HPDE6-E6E7 (cell line): ENCODE measurements at regions not wholly inside any gene's neighbourhood (a gene's known extent, or its start where the extent isn't known, plus 50 kb on each side); places are given as distances from the start of the nearest gene placed in this dataset.

Experiments
- DNase-seq: peaks from one replicate; pipeline ENCODE4 v3.0.0; 2011; ENCODE audit warnings: missing footprints; ENCODE audit errors: extremely low spot score

- DNase-seq = no peak
Observed at GRCh38 chr5:124274949-124275348, 471.5 kb downstream of the ZNF608 start.

DNA sequence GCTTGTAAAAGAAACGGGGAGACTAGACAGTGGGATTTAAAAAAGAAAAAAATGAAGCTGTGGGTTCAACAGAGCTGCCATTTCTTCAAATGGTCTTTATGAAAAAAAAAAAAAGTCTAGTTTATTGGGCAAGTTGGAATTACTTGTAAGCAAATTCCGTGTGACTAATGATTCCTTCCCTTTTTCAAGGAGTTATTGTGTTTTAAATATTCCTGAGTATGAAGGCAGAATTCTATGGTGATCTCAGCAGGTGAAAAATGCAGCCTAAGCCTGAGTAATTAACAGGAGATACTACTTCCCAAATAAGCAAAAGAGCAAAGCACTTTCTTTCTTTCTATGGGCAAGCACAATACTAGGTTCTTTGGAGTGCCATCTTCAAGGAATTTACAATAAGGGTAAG lies 481.9 kb downstream of the ZNF608 start:
- DNase-seq = no peak

DNA sequence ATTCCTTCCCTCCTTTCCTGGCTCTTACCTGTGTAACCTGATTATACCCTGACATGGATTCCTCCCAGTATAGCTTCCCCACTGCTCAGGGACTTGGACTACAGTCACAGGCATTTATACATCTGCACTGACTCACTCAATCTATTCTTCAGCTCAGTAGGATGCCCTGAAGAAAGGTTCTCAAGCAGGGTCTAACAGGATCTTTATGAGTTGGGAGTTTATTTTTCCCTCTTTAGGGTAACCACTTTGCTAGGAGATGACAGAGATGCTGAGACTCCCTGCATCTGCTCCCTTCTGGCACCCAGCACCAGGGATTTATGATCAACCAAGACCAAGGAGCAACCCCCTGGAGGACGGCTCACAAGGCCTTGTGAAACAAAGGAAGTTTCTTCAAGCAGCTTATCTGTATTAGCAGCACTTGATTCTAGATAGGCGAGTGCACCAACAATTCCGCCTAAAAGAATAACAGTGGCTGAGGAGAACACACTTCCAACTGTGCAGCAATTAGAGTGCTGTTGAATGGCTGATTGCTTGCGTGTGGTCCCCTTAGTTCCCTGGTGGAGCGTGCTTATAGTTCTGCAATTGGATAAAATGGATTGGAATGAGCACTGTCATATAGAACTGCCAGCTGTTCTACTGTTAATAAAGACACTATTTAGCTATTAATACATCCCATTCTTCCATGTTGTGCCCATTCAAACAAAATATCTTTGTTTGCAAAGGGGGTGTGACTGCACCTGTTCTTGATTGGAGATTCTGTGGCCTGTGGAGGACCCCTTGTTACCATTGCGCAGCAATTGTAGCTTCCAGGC lies 482.6 kb downstream of the ZNF608 start:
- DNase-seq = no peak

DNA sequence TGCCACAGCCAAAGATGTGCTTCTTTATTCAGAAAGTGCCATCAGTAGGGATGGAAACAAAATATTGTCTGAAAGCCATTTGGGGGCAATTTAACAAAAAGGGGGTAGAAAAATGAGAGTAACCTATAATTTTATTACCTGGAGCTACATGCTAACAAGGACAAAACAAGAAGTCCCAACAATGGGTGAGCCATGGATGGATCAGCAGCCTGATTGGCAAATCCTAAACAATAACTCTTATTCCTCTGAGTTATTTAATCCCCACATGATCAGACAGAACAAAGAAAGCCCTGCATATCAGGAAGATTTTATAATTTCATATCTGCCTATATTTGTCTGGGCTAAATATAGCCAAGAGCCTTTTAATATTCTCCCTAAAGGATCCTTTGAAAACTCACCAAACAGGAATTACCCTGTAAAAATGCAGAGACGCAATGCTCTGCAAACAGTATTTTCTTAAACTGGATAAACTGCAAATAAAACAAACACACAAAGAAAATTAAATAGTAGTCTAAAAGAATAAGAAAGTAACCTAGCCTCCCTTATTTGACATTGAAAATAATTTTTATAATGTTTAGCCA lies 483.4 kb downstream of the ZNF608 start:
- DNase-seq = no peak

DNA sequence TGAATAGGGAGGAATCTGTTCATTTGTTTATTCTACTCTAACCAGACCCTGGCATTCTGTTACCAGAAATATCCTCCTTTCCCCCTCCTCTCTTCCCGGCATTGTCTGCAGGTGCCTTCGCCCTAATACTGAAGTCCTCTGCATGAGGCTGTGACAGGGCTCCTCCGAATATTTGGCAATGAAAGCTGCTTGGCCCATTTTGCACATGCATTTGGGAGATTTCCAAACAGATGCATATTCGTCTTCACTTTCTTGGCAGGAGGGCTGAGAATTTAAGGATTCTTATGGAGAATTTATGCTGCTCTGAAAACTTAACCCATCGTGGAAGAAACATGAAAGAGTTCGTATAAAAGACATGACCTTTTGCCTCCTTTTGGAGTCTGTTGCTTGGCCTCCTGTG lies 484.0 kb downstream of the ZNF608 start:
- DNase-seq = no peak

DNA sequence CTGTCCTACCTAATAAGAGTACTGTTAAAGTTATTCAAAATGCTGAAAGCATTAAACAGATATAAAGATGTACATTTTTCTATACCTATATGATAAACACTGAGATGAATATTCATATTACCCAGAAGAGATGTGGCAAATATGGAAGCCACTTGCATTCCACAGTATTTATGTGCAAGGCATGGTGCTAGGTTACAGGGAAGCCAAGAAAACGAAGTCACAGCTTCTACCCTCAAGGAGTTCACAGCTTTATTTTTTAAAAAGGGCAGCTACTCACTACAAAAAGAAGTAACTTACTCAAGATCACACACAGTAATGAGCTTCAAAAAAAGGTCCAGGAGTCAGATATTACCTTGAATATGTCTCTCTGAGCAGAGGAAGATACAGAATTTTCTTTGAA lies 484.6 kb downstream of the ZNF608 start:
- no peak for DNase-seq

GRCh38 chr5:124260921-124261515 lies 485.4 kb downstream of the ZNF608 start:
- no peak for DNase-seq

DNA sequence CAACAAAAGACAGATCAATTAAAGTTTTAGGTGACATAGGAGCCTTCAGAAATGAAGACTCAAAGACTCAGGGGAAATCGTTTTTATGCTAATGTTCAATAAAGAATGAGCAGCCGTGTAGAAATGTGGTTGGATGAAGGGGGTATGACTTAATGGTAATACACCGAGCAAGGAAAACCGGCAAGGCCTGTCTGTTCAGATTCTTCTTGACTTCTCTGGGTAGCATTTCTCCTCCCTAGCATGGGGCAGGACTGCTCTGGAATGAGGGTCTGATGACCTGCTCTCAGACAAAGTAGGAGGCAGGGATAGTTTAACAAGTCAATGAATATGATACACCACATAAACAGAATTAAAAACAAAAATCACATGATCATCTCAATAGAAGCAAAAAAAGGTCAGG lies 487.4 kb downstream of the ZNF608 start:
- no peak for DNase-seq

DNA sequence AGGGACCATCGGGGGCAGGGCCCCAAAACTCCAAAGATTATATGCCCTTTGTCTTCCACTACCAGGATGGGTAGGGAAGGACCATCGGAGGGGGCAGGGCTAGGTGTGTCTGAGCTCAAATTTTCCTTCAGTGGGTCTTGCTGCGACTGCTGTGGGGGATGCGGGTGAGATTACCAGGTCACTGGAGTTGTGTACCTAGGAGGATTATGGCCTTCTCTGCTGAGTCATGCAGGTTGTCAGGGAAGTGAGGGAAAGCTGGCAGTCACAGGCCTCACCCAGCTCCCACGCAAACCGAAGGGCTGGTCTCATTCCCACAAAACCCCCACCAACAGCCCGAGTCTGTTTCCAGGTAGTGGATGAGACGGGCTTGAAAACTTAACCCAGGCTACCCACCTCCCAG lies 489.4 kb downstream of the ZNF608 start:
- no peak for DNase-seq

DNA sequence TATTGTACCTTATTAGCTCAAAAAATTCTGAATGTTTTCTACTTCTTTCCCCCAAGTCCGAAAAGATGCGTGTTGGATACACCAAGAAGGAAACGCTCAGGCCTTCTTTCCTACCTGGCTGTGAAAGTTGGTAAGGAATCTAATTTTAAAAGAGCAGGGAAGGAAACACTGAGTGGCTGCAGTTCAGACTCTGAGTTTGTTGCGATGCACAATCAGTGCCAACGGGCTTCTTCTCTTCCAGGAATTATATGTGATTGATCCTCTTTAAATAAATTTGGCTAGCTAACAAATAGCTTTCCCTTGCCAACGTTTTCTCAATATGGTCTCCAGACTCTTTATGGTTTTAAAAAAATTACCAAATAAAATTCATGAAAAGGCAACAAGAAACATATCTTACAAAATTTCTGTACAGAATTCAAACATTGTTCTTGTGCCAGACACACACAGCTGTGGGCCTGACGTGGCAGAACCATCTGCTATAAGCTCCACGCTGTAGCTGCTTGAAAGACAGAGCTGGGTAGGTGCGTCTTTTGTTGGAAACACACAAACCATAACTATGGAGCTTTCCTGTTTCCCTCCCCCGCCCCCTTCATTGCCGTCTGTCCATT lies 493.1 kb downstream of the ZNF608 start:
- no peak for DNase-seq

DNA sequence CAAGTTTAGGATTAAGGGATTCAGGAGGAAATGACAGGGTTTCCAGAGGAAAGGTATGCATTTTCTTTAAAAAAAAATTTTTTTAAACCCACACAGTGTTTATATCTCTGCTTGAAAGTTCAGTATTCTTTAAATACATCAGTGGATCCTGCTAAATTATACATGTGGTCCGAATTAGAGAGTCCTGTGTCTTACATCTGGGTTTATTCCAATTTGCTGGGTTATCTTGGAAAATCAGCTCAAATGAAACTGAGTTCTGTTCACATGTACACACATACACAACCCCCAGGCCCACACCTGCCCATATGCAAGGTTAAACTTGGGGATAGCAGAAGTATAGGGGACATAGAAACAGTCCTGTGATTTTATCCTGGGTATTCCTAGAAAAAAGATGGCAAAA lies 493.7 kb downstream of the ZNF608 start:
- no peak for DNase-seq

DNA sequence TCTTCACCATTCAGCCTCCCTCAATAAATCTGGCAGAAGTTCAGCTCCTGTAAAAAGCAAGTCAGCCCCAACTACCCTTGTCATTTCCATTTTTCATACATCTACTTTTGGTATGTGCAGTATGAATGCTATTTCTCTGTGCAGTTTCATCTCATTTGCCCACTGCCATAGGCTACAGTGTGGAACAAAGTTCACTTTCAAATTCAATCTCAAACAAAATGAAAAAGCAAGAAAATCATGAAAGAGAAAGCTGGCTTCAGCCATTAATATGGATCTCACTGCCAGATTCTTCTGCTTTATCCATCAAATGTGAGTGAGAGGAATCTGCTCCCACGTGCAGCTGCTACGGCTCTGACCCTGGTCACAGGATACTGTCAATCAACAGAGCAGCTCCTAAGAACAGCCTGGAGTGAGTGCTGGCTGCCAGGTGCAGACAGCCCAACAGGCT lies 494.2 kb downstream of the ZNF608 start:
- DNase-seq = no peak

- no peak for DNase-seq
Observed at GRCh38 chr5:124245276-124245675, 501.2 kb downstream of the ZNF608 start.

DNA sequence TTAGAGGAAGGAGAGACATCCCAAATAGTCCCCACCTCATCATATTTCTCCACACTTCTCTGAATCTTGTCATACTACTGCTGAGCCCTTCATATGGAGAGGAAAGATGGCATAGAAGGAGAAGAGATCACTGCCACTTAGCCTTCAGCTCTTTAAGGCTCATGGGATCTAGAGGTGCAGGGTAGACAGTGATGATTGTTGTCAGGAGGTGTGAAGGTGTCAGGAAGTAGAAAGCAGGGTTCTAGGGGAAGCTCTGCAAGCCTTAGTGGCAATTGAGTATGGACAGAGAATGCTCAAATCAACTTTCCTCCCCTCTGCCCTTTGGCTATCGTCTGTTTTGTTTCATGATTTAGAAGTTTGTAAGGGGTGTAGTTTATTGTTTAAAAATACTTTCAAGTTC lies 505.7 kb downstream of the ZNF608 start:
- no peak for DNase-seq

- DNase-seq = no peak
Observed at GRCh38 chr5:124239572-124239971, 506.9 kb downstream of the ZNF608 start.

DNA sequence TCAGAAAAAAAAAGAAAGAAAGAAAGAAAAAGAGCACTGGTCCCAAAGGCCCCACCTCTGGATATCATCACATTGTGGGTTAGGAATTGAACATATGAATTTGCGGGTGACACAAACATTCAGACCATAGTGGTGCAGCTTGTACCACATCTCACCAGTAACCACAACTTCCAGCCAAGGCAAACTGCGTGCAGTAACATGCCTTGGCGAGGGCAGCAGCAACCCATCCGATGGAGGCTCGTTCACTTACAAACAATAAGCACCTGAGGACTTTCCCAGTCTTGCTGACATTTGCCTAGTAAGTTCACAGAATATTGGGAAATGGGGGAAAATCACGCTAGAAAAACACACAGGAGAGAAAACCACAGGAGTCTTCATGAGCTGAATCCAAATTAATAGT lies 508.1 kb downstream of the ZNF608 start:
- DNase-seq = no peak

DNA sequence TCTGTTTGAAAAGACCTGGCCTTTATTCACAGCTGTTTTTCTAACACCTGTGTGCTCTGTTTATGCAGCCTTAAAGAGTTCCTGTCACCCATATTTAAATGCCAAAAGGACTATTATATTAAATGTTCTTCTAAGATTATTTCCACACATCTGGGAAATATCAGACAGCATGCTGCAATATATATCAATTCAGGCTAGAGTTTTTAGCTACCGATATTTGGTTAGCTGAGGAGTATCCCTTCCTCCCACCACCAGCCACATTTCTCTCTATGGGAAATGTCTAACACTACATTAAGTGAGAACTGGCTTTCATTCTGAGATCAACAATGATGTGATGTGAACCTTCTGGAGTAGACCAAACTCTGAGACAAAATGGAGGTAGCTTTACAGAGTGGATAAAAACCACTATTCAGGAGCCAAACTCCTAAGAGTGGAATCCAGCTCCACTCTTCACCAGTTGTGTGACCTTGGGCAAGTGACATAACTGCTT lies 509.2 kb downstream of the ZNF608 start:
- no peak for DNase-seq

- no peak for DNase-seq
Observed at GRCh38 chr5:124236361-124237205, 509.9 kb downstream of the ZNF608 start.

DNA sequence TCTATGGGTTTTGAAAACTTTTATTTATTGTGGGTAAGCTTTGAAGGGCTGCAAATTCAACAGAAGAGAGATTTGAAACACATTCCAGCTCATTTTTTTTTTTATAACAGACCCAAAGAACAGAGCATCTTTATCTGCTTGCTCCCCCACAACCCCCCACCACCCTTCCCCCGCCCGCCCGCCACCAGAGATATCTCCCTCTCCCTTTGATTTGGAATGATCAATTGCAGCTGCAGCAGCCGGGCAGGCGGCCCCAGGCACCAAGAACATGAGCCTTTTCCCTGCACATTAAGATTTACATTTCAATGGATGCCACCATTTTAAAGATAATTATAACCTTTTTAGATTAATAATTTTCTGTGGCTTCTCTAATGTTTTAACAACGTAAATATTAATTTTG lies 510.9 kb downstream of the ZNF608 start:
- no peak for DNase-seq

GRCh38 chr5:124234770-124235562 lies 511.5 kb downstream of the ZNF608 start:
- no peak for DNase-seq
